CD4-positive, alpha-beta T cell treated with Interferon alpha-2 for 1 hour (primary cell): ENCODE measurements at regions not wholly inside any gene's neighbourhood (a gene's known extent, or its start where the extent isn't known, plus 50 kb on each side); places are given as distances from the start of the nearest gene placed in this dataset.
A peak's percentile ranks its signal among the peaks of the same experiment; 100 is the strongest.

Experiments
- DNase-seq, 2 donors: peaks; one replicate each; pipeline ENCODE4 v3.0.0-alpha.2; 2020 to 2022

GRCh38 chr13:29946093-29946492 lies 95.7 kb upstream of the UBL3 start:
- DNase-seq: no peak

- no peak for DNase-seq
Observed at GRCh38 chr13:29943686-29944085, 93.3 kb upstream of the UBL3 start.

- no peak for DNase-seq
Observed at GRCh38 chr13:29943273-29943672, 92.9 kb upstream of the UBL3 start.

GRCh38 chr13:29940715-29941114 lies 90.3 kb upstream of the UBL3 start:
- no peak for DNase-seq

- DNase-seq: no peak
Observed at GRCh38 chr13:29939158-29939557, 88.7 kb upstream of the UBL3 start.

- peak; percentile 6 to 58 for DNase-seq
Observed at GRCh38 chr13:29937841-29938240, 87.4 kb upstream of the UBL3 start.

- no peak for DNase-seq
Observed at GRCh38 chr13:29937379-29937778, 87.0 kb upstream of the UBL3 start.

GRCh38 chr13:29936956-29937355 lies 86.5 kb upstream of the UBL3 start:
- peak in 1 of 2 donors; percentile 37 for DNase-seq

GRCh38 chr13:29936051-29936813 lies 85.8 kb upstream of the UBL3 start:
- DNase-seq: peak in 1 of 2 donors; percentile 24

- peak; percentile 55 to 76 for DNase-seq
Observed at GRCh38 chr13:29935309-29935981, 85.0 kb upstream of the UBL3 start.

GRCh38 chr13:29934531-29935308 lies 84.3 kb upstream of the UBL3 start:
- DNase-seq: no peak

- DNase-seq: no peak
Observed at GRCh38 chr13:29933401-29933800, 83.0 kb upstream of the UBL3 start.

- DNase-seq: no peak
Observed at GRCh38 chr13:29931696-29932095, 81.3 kb upstream of the UBL3 start.

GRCh38 chr13:29929062-29929847 lies 78.8 kb upstream of the UBL3 start:
- no peak for DNase-seq

GRCh38 chr13:29926098-29926476 lies 75.7 kb upstream of the UBL3 start:
- no peak for DNase-seq

- no peak for DNase-seq
Observed at GRCh38 chr13:29925457-29926097, 75.2 kb upstream of the UBL3 start.

GRCh38 chr13:29924482-29925350 lies 74.3 kb upstream of the UBL3 start:
- no peak for DNase-seq

- DNase-seq: peak; percentile 51 to 63
Observed at GRCh38 chr13:29923554-29924481, 73.4 kb upstream of the UBL3 start.

- no peak for DNase-seq
Observed at GRCh38 chr13:29922896-29923295, 72.5 kb upstream of the UBL3 start.

GRCh38 chr13:29922281-29922821 lies 71.9 kb upstream of the UBL3 start:
- DNase-seq: no peak
